GM18951 (cell line): ENCODE measurements at regions not wholly inside any gene's neighbourhood (a gene's known extent, or its start where the extent isn't known, plus 50 kb on each side); places are given as distances from the start of the nearest gene placed in this dataset.

ENCODE experiments used
- POLR2A ChIP-seq: IDR thresholded peaks from 4 replicates; pipeline ENCODE4 v1.6.1; 2011; ENCODE audit warnings: mild to moderate bottlenecking; ENCODE audit not compliant: insufficient read length, insufficient read depth; ENCODE audit errors: extremely low read depth
- in situ Hi-C: fragments of 300-500 bp; cut with MboI; formaldehyde crosslinking; loops from one replicate; pipeline ENCODE4 v1.12.0; 2022; ENCODE audit warnings: low sequenced_read_pairs, mixed read lengths, inconsistent platforms; ENCODE audit not compliant: unreplicated experiment

- no peak for TF ChIP-seq POLR2A
- in situ Hi-C loops = no loop called here
These were observed 104.1 kb upstream of the TUT7 start for GRCh38 chr9:86458191-86458855.

DNA sequence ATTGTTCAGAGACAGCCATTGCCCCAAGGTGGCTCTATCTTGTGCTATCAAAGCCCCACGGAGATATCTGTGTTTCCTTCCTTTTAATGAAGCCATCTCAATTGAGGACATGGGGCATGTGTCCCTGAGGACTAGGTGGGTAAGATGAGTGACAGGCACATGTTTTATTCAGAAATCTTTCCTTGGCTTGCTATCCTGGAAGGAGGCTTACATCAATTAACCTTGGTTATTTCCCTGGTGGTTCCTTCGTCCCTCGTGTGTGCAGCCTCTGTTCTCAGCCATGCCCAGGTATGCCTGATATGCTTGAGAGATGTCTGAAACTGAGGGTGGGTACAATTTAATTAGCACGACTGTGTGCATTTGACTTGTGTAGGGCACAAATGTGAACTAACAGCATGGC is 102.2 kb upstream of the TUT7 start:
- in situ Hi-C loops = no loop called here
- no peak for TF ChIP-seq POLR2A

- in situ Hi-C loops = no loop called here
These were observed 100.7 kb upstream of the TUT7 start for GRCh38 chr9:86454701-86455615.

GRCh38 chr9:86452201-86452828 is 98.1 kb upstream of the TUT7 start:
- in situ Hi-C loops = no loop called here
- TF ChIP-seq POLR2A = no peak

More at GRCh38 chr9:86454701-86455615, 100.7 kb upstream of the TUT7 start:
- no peak for TF ChIP-seq POLR2A

DNA sequence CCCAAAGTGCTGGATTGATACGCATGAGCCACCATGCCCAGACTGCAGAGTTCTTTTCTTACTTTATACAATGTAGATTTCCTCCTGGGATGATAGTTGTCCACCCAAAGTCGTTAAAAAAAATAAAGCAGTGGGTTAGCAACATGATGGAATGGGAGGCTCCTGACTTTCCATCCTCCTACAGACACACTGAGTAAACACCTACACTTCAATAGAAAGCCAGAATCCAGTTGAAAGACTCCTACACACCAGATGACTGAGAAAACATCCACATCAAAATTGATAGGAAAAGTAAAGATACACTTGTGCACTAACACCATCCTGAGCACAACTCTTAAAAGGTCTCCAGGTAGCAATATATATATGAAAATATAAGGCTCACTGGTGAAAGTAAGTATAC is 95.0 kb upstream of the TUT7 start:
- in situ Hi-C loops = loop anchor here (25.0 kb wide), 1 partner anchor 863 kb away; no protein-coding TSS in a partner anchor
- no peak for TF ChIP-seq POLR2A

DNA sequence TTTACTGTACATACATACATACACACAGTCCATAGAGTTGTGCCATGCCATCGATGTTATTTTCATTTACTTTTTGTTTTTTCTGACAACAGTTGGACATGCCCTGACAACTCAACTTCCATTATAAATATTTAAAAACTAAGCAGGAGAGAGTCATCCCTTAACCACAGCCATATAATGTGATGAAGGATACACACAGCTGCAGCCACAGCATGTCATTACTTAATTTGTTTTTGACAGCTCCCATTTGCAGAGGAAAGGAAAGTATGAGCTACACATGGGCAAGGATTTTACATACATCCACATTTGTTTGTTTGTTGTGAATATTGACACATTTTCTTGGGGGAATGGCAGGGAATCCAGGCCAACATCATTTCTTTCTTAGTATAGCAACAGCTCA is 91.5 kb upstream of the TUT7 start:
- TF ChIP-seq POLR2A = no peak
- in situ Hi-C loops = loop anchor here (25.0 kb wide), 1 partner anchor 867 kb away; no protein-coding TSS in a partner anchor

DNA sequence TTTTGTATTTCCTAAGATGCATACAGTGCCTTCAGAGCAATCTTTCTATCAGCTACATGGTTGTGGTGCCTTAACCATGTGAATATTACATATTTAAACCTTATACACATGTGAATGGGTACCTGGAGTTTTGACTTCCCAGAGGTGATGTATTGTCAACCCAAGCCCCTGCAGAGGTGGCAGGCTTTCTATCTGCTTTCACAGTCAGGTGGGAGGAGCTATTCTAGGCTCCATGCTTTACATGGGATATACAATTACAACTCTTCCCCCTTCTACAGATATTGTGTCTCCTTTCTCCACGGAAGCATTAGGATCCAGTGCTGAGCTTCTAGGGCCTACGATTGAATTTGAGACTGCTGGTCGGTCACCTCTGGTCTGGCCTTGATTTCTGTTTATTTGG is 89.8 kb upstream of the TUT7 start:
- no peak for TF ChIP-seq POLR2A
- in situ Hi-C loops = loop anchor here (25.0 kb wide), 1 partner anchor 868 kb away; no protein-coding TSS in a partner anchor

DNA sequence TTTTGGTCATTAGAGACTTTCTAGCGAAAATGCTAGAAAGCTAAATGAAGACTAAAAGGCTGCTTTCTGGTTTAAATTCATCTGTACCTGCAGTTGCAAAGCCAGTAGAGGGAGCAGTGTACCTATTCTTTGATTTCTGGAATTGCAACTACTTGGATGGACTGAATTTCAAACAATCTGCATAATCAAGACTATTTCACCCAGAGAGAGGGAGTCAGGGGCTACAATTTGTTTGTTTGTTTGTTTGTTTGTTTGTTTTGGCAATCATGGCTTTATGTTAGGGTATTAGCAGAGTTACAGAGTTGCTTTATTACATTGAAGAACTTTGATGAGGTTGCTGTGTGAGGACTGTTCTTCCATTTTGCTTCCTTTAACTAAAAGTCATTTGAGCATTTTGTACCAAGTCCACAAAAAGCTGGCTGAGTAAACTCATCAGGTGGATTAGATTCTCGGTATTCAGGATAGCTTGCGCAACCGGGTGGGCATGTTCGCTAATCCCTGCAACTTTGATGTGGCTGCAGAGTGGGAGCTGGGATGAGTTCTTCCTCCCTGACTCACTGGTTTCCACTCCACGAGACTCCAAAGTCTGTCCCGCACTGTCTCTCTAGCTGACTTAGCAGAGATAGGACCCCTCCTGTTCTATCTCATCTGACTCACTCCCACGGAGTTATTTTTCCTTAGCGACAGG is 80.0 kb upstream of the TUT7 start:
- in situ Hi-C loops = loop anchor here (25.0 kb wide), 1 partner anchor 878 kb away; no protein-coding TSS in a partner anchor
- no peak for TF ChIP-seq POLR2A

DNA sequence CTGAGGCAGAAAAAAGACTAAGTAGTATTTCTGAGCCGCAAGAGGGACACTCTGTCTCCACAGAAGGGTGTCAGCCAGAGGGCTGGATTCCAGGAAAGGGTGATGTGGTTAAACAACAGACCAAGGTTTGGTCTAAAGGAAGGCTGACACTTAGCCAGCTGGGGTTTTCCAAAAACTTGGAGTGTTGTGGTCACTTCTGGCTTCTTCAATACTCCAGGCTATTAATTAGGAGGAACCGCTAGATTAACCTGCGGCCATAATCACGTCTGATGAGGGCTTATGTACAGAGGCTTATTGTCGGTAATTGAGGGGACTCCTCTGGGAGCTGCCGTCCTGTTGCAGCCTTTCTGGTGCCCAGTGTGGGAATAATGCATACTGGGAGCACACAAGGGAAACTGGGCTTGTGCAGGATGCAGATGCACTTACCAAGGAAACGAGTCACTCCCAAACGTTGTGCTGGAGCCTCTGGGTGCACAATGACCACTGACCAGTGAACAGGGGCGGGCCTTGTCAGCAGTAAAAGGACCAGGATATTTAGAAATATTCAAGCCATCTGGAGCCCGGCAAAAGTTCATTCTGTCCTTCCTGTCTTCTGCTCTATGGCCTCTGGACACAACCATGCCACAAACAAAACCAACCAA is 70.2 kb upstream of the TUT7 start:
- no peak for TF ChIP-seq POLR2A
- in situ Hi-C loops = no loop called here

- in situ Hi-C loops = no loop called here
- no peak for TF ChIP-seq POLR2A
These were observed 60.0 kb upstream of the TUT7 start for GRCh38 chr9:86413971-86414880.

DNA sequence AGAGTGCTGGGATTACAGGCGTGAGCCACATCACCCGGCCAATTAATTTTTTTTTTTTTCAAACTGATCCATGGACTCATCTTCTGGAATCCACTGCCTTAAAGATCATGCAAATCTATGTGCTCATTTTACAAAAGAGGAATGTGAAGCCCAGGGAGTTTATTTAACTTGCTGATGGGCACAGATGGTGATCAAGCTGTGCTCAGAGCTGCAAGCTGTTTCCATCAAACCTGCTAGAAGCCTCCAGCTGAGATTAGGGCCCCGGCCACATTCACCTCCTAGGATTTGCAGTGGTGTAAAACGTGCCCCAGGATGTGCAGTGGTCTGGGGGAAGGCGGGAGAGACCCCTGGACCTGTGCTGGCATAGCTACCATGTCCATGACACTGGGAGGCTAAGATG is 56.1 kb upstream of the TUT7 start:
- in situ Hi-C loops = no loop called here
- no peak for TF ChIP-seq POLR2A
